Mesothelial cell of epicardium (in vitro differentiated cells): ENCODE measurements at regions not wholly inside any gene's neighbourhood (a gene's known extent, or its start where the extent isn't known, plus 50 kb on each side); places are given as distances from the start of the nearest gene placed in this dataset.

Experiments used
- DNase-seq, 2 experiments: peaks; one replicate each; pipeline ENCODE4 v3.0.0; 2021; ENCODE audit warnings: low spot score in 2 of 2; ENCODE audit not compliant: unreplicated experiment in 2 of 2
- H3K27ac Mint-ChIP-seq: 2 replicates; pipeline ENCODE4 v1.8.0; 2021; ENCODE audit warnings: mixed read lengths
- H3K27me3 Mint-ChIP-seq: 2 replicates; pipeline ENCODE4 v1.8.0; 2021; ENCODE audit warnings: low read depth, mixed read lengths
- H3K36me3 Mint-ChIP-seq: 2 replicates; pipeline ENCODE4 v1.8.0; 2021; ENCODE audit warnings: mixed read lengths
- H3K4me1 Mint-ChIP-seq: 2 replicates; pipeline ENCODE4 v1.8.0; 2021; ENCODE audit warnings: mixed read lengths
- H3K4me3 Mint-ChIP-seq: 2 replicates; pipeline ENCODE4 v1.8.0; 2021; ENCODE audit warnings: mild to moderate bottlenecking, moderate library complexity, mixed read lengths
- H3K9me3 Mint-ChIP-seq: 2 replicates; pipeline ENCODE4 v1.8.0; 2021; ENCODE audit warnings: mixed read lengths
- CTCF ChIP-seq: fragments of 200-600 bp; sonication (generic); IDR thresholded peaks from one replicate; pipeline ENCODE4 v1.5.0; 2021; ENCODE audit warnings: antibody characterized with exemption; ENCODE audit not compliant: unreplicated experiment

DNA sequence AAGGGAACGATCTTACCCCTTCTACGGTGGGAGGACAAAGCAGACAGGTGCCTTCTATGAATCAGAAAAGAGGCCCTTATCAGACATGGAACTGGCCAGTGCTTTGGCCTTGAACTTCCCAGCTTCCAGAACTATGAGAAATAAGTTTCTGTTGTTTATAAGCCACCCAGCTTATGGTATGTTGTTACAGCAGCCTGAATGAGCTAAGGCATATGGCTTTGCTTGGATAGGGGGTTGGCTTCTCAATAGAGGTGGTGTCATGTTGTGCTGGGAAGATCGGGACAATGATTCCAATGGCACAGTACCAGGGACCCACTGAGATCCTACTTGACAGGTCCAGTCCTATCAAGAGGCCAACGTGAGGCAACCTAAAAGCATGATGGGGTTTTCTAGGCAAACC is 183.4 kb upstream of the BMPER start:
- Mint-ChIP-seq H3K4me1 (peaks cover 55% of the 10 kb centered on the region), H3K27ac (peak overlapping the region; percentile 97), H3K27me3 (peaks cover 8% of the 10 kb centered on the region), H3K9me3 (peaks cover 8% of the 10 kb centered on the region), H3K36me3 (peaks cover 5% of the 10 kb centered on the region), H3K4me3 (no peak overlapping the region)
- DNase-seq: no peak
- no peak for TF ChIP-seq CTCF

DNA sequence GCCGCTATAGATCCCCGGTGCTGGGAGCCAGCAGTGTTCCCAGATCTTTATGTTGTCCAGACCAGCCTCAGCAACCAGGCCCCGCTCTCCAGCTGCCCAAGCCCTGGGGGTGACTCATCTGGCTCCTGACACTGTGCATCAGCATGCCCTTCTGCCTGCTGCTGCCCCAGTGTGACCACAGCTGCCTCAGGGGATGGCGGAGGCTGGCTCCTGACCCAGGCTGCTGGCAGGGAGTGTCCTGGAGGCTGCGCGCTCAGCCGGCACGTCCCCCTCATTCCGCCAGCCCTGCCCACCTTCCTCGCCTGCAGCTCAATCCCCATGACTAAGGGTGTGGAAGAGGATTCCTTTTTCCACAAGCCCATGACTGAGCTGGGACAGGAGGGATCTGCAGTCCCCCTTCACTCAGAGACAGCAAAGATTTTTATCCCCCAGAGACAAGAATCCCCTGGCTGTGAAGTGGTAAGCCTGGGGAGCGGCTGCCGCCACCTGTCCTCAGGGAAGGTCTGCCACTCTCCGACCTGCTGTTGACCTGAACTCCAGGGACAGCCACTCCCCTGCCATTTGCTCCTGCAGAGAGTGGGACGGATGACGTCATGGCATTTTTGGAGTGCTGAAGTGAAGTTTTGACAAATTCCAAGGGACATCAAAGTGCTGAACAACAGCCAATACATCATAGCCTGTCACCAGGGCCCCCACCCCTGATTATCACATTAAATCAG is 182.8 kb upstream of the BMPER start:
- H3K4me3 Mint-ChIP-seq: peak overlapping the region; percentile 37
- TF ChIP-seq CTCF: no peak
- H3K27me3 Mint-ChIP-seq: peaks cover 13% of the 10 kb centered on the region
- peak overlapping the region; percentile 97 for H3K27ac Mint-ChIP-seq
- peaks cover 61% of the 10 kb centered on the region for H3K4me1 Mint-ChIP-seq
- DNase-seq: peak; percentile 34 to 65
- H3K36me3 Mint-ChIP-seq: peaks cover 5% of the 10 kb centered on the region
- peaks cover 8% of the 10 kb centered on the region for H3K9me3 Mint-ChIP-seq

DNA sequence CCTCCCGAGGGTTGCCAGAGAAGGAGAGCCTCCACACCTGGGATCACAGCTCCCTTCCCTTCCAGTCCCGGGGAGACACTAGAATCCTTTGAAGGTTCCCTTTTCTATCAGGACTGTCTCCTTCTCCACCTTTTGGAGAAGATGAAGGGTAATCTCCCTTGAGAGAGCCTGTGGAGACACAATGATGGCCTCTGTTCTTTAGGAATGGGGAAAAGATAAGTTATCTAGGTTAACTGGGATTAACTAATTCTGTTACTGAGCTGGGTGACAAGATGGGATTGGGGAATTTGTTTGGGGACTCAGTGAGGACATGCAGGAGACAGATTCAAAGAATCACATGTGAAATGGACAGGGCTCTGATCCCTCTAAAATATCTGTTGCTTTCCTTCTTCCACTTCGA is 181.1 kb upstream of the BMPER start:
- no peak for TF ChIP-seq CTCF
- DNase-seq: no peak
- Mint-ChIP-seq H3K4me3 (no peak overlapping the region), H3K27ac (peak overlapping the region; percentile 30), H3K27me3 (peaks cover 14% of the 10 kb centered on the region), H3K9me3 (peaks cover 8% of the 10 kb centered on the region), H3K4me1 (peaks cover 78% of the 10 kb centered on the region), H3K36me3 (peaks cover 5% of the 10 kb centered on the region)

DNA sequence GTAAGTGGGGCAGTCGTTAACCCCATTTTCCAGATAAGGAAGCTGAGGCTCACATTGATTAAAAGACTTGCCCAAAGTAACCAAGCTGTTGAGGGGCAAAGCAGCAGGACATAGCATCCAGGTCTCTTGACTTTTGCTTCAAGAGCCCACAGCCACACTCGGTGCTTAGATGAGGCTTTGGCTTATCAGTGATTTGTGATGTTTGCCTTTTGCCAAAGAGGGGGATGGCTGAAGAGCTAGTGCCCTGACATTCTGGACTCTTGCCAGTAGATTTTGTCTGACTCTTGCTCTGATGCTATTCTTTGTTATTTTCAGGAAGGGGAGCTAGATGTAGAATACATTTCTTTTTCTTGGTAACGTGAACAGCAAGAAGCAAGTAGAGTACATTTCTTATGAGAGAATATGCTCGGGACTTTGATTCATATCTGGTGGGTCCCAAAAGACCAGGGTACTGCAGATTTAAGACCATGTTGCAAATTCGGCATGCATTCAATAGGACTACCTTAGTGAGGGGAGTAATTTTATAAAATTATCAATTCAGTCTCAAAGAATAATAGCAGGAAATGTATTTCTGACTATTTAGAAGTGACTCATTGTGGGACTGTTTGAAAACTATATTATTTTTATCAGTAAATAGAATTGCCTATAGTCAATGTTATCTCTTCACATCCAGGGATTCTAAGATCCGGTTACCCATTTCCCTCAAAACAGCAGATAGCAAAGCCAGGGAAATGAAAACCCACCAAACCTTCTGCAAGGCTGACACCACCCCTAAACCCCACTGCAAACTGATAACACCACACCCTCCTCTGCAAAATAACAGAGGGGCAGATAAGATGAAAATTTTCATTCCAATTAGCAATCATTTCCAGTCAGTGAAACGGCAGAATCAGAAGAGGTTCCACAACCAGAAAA is 180.0 kb upstream of the BMPER start:
- peaks cover 17% of the 10 kb centered on the region for H3K27me3 Mint-ChIP-seq
- peak overlapping the region; percentile 36 for H3K27ac Mint-ChIP-seq
- no peak overlapping the region for H3K4me3 Mint-ChIP-seq

GRCh38 chr7:33726582-33726981 is 178.8 kb upstream of the BMPER start:
- no peak for DNase-seq
- peaks cover 91% of the 10 kb centered on the region for H3K4me1 Mint-ChIP-seq
- no peak overlapping the region for H3K4me3 Mint-ChIP-seq
- peaks cover 19% of the 10 kb centered on the region for H3K27me3 Mint-ChIP-seq
- no peak for TF ChIP-seq CTCF
- H3K36me3 Mint-ChIP-seq: no peaks in the 10 kb centered on the region
- H3K9me3 Mint-ChIP-seq: no peaks in the 10 kb centered on the region
- H3K27ac Mint-ChIP-seq: no peak overlapping the region

More for the DNA sequence above, 180.0 kb upstream of the BMPER start:
- no peak for TF ChIP-seq CTCF
- Mint-ChIP-seq H3K4me1 (peaks cover 89% of the 10 kb centered on the region), H3K9me3 (peaks cover 5% of the 10 kb centered on the region), H3K36me3 (peaks cover under 1% of the 10 kb centered on the region)
- no peak for DNase-seq
